ENCODE measurements at regions not wholly inside any gene's neighbourhood (a gene's known extent, or its start where the extent isn't known, plus 50 kb on each side); places are given as distances from the start of the nearest gene placed in this dataset.

DNA sequence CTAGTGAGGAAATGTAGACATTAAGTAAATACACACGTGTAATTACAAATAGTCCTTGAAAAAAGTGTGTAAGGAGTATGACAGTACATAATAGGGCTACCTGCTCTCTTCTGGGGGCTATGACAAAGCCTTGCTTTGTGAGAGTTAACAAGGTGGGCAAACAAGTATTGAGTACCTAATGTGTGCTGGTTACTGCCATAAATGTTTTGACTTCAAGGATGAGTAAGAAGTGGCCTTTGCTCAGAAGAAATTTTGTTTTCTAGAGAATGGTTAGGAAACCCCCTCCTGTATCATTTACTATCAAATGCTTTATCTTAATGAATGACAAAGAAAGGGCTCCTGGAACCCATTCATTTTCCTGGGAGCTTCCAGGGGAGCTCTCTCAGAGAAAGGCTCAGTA, 167.0 kb upstream of the CASK start:
- DNase-seq, result no peak
- H3K36me3 ChIP-seq (replicated peaks in 1 of 2), result no peaks in the 10 kb centered on the region
- H3K4me1 ChIP-seq (replicated peaks in 1 of 2), result no peaks in the 10 kb centered on the region
- H3K27ac ChIP-seq, result no peak overlapping the region
- H3K27me3 ChIP-seq, result peaks cover 11% of the 10 kb centered on the region
- no peak overlapping the region for H3K4me3 ChIP-seq
- TF ChIP-seq, protein P1, sequence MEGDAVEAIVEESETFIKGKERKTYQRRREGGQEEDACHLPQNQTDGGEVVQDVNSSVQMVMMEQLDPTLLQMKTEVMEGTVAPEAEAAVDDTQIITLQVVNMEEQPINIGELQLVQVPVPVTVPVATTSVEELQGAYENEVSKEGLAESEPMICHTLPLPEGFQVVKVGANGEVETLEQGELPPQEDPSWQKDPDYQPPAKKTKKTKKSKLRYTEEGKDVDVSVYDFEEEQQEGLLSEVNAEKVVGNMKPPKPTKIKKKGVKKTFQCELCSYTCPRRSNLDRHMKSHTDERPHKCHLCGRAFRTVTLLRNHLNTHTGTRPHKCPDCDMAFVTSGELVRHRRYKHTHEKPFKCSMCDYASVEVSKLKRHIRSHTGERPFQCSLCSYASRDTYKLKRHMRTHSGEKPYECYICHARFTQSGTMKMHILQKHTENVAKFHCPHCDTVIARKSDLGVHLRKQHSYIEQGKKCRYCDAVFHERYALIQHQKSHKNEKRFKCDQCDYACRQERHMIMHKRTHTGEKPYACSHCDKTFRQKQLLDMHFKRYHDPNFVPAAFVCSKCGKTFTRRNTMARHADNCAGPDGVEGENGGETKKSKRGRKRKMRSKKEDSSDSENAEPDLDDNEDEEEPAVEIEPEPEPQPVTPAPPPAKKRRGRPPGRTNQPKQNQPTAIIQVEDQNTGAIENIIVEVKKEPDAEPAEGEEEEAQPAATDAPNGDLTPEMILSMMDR (IDR thresholded peaks at IDR 0.05), result no peak
- no peak for TF ChIP-seq POLR2A (IDR thresholded peaks at IDR 0.05)
- intact Hi-C loops (cut with DNase I), result no loop called here
- 42 to 64% (median 60%) methylated on average over 1 of the region's 1 CpG for WGBS, 4 donors
- H3K9me3 ChIP-seq (replicated peaks in 1 of 3), result no peaks in the 10 kb centered on the region

DNA sequence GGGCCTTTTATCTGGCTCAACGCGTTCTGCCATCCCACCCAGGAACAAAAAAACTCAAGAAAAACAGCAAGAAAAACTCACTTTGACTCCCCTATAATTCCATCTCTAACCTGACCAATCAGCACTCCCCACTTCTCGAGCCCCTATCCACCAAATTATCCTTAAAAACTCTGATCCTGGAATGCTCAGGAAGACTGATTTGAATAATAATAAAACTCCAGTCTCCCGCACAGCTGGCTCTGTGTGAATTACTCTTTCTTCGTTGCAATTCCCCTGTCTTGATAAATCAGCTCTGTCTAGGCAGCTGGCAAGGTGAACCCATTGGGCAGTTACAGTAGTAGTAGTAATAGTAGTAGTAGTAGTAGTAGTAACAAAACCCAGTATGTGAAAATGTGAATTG, 165.7 kb upstream of the CASK start:
- H3K27me3 ChIP-seq, result peaks cover 9% of the 10 kb centered on the region
- H3K4me1 ChIP-seq (replicated peaks in 1 of 2), result no peaks in the 10 kb centered on the region
- no peaks in the 10 kb centered on the region for H3K9me3 ChIP-seq (replicated peaks in 1 of 3)
- intact Hi-C loops (cut with DNase I), result no loop called here
- no peaks in the 10 kb centered on the region for H3K36me3 ChIP-seq (replicated peaks in 1 of 2)
- H3K4me3 ChIP-seq, result no peak overlapping the region
- no peak for DNase-seq
- no peak overlapping the region for H3K27ac ChIP-seq
- 65 to 94% (median 81%) methylated on average over 5 of the region's 5 CpGs for WGBS, 4 donors
- TF ChIP-seq, protein P1 (IDR thresholded peaks at IDR 0.05), result no peak
- no peak for TF ChIP-seq POLR2A (IDR thresholded peaks at IDR 0.05)

DNA sequence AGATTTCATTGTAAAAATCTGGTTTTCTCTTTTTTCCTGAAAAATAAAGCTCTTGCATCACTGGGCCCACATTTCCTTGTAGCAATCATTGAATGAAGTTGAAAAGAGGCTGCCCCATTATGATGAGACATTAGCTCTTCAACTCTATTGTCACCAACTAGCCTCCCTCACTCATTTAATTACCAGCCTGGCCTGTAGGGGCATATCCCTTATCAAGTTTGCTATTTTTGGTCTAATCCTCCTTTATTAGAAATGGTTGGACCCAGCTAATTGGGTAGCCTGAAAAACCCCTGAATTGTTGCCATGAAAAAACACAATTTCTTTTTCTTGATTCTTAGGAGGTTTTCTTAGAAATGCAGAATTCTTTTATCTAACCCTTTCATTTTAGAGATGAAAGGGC, 164.6 kb upstream of the CASK start:
- H3K27ac ChIP-seq, result no peak overlapping the region
- TF ChIP-seq POLR2A (IDR thresholded peaks at IDR 0.05), result no peak
- TF ChIP-seq, protein P1 (IDR thresholded peaks at IDR 0.05), result no peak
- intact Hi-C loops (cut with DNase I), result no loop called here

DNA sequence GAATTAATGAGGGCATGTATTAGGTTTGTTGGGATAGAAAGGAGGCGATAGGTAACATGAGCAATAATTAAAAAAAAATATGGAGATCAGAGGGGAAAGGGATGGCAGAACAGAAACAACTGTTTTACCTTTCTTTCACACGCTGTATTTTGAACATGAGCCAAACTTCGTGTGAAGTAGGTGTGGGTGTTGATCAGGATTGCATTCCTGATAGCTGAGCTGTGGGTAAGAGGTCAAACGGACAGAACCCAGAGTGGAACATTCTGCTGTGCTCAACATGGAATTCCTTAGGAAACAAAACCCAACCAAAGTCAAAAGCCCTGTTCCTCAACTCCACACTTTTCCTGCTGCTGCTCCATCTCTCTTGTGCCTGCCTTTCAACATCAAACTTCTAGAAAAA, 162.5 kb upstream of the CASK start:
- Histone ChIP-seq H3K4me3 (no peak overlapping the region), H3K27me3 (peaks cover 8% of the 10 kb centered on the region), H3K36me3 (replicated peaks in 1 of 2) (no peaks in the 10 kb centered on the region), H3K9me3 (replicated peaks in 1 of 3) (no peaks in the 10 kb centered on the region), H3K27ac (no peak overlapping the region), H3K4me1 (replicated peaks in 1 of 2) (no peaks in the 10 kb centered on the region)
- intact Hi-C loops (cut with DNase I), result no loop called here
- DNase-seq, result no peak
- WGBS, 4 donors, result 59 to 78% (median 64%) methylated on average over 4 of the region's 4 CpGs
- TF ChIP-seq POLR2A (IDR thresholded peaks at IDR 0.05), result no peak
- TF ChIP-seq, protein P1 (IDR thresholded peaks at IDR 0.05), result no peak

More for the DNA sequence above, 164.6 kb upstream of the CASK start:
- no peak overlapping the region for H3K4me3 ChIP-seq
- no peaks in the 10 kb centered on the region for H3K4me1 ChIP-seq (replicated peaks in 1 of 2)
- peaks cover 4% of the 10 kb centered on the region for H3K27me3 ChIP-seq
- no peaks in the 10 kb centered on the region for H3K36me3 ChIP-seq (replicated peaks in 1 of 2)
- H3K9me3 ChIP-seq (replicated peaks in 1 of 3), result no peaks in the 10 kb centered on the region
- no peak for DNase-seq
